Left colon (tissue), 2 donors: ENCODE measurements at regions not wholly inside any gene's neighbourhood (a gene's known extent, or its start where the extent isn't known, plus 50 kb on each side); places are given as distances from the start of the nearest gene placed in this dataset.

Experiments used
- ATAC-seq: fragments of 200-7000 bp; cut with Tn5 transposase; one replicate; pipeline ENCODE4 v1.9.1; 2020; ENCODE audit warnings: mild to moderate bottlenecking, moderate library complexity
- DNase-seq, 2 donors: peaks; one replicate each; pipeline ENCODE4 v3.0.0-alpha.2; 2020
- intact Hi-C, 2 donors: fragments of 100-400 bp; cut with DNase I in 1 of 2; cut with micrococcal nuclease in 1 of 2; formaldehyde crosslinking; loops; one replicate each; pipeline versions ENCODE4 v1.11.2 to v1.14.0; 2022; cut with DNase I, micrococcal nuclease
- donor health status: DM: no; HTN: no; CAD: no.
- donor health status: DM: yes; HTN: yes; CAD: no.

GRCh38 chr9:23073136-23073535 is 626.5 kb downstream of the DMRTA1 start:
- ATAC-seq = no peak
- intact Hi-C loops = no loop called here
- no peak for DNase-seq

GRCh38 chr9:23079798-23080197 is 633.2 kb downstream of the DMRTA1 start:
- intact Hi-C loops = no loop called here
- no peak for DNase-seq
- no peak for ATAC-seq

- intact Hi-C loops = no loop called here
- no peak for DNase-seq
These were observed 634.8 kb downstream of the DMRTA1 start for GRCh38 chr9:23081377-23081776.

GRCh38 chr9:23088932-23089364 is 642.3 kb downstream of the DMRTA1 start:
- ATAC-seq (no peak), DNase-seq (no peak)
- intact Hi-C loops = no loop called here

More at GRCh38 chr9:23081377-23081776, 634.8 kb downstream of the DMRTA1 start:
- no peak for ATAC-seq

DNA sequence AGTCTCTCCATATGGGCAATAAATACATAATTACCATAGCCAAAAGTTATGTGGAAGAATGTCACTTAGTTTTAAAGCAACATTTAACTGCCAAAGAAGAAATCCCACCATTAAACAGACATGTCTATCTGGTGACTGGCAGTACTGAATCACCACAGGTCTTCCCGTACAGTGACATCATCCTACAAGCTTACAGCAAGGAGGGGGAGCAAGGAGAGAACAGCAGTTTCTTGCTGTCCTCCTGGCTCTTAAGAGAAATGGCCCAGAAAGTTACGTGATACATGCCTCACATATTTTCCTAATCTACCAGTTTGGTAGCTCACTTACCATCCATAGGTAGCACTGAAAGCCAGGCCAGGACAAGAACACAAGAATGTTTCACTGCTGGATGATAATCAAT is 671.0 kb downstream of the DMRTA1 start:
- DNase-seq (no peak), ATAC-seq (no peak)
- intact Hi-C loops = no loop called here

GRCh38 chr9:23120630-23121029 is 674.0 kb downstream of the DMRTA1 start:
- ATAC-seq (no peak), DNase-seq (no peak)
- intact Hi-C loops = no loop called here

DNA sequence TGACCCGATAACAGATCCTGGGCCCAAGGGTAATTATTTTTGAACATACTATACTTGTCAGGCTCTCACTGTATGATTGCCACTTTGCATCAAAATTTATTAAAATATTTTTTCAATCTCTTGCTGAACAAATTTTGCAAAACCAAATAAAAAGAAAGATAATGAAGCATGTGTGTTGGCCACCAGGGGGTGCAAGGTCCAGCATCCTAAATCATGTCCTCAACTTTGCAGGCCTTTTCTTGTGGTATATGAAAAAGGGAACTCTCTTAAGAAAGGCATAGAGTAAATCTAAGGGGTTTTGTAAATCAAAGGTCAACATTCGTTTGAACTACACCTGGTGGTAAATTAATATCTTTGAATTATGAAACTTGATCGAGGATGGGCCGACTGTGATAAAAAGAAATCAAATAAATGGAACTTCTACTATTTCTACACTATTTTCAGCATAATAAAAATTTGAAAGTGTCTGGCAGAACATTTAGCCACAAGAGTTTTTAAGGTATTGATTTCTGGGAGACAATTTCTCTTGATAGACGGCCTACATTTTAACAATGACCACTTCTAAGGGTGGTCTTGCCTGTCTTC is 676.5 kb downstream of the DMRTA1 start:
- intact Hi-C loops = no loop called here
- ATAC-seq = peak; percentile 50
- peak in 1 of 2 donors; percentile 37 for DNase-seq

- intact Hi-C loops = no loop called here
- no peak for DNase-seq
- ATAC-seq = no peak
These were observed 680.6 kb downstream of the ELAVL2 start for GRCh38 chr9:23145467-23145866.

- no peak for ATAC-seq
- DNase-seq = no peak
- intact Hi-C loops = no loop called here
These were observed 673.0 kb downstream of the ELAVL2 start for GRCh38 chr9:23153058-23153457.

DNA sequence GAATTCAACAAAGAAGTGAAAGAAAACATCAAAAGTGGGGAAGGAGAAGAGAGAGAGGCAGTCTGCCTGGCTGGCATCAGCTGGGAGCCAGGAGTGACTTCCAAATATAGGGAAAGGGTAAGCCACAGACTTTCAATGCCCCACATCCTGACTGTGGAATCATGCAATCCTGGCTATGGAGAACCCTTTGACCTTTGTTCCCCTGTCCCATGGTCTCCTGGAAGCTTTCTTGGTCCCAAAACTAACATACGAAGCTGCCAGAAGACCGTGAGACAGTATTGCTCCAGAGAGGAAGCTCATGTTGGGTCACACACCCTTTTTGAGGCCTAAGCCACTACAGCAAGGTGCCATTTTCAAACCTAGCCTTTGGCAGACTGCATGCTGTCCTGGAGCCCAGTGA is 665.5 kb downstream of the ELAVL2 start:
- no peak for ATAC-seq
- intact Hi-C loops = no loop called here
- no peak for DNase-seq

GRCh38 chr9:23160952-23161469 is 665.0 kb downstream of the ELAVL2 start:
- ATAC-seq (no peak), DNase-seq (no peak)
- intact Hi-C loops = no loop called here

DNA sequence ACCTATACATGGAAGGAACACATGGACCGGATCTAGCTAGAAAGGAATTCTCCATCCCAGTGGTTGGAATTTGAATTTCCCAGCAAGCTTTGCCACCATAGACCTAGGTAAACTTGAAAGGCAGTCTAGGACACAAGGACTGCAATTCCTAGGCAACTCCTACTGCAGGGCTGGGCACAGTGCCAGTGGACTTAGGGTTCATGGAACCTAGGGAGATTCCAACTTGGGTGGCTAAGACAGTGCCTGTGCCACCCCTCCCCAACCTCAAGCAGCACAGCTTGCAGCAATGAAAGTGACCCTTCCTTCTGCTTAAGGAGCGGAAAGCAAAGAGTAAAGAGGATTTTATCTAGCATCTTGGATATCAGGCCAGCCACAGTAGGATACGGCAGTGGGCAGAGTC is 663.3 kb downstream of the ELAVL2 start:
- no peak for DNase-seq
- no peak for ATAC-seq
- intact Hi-C loops = no loop called here

DNA sequence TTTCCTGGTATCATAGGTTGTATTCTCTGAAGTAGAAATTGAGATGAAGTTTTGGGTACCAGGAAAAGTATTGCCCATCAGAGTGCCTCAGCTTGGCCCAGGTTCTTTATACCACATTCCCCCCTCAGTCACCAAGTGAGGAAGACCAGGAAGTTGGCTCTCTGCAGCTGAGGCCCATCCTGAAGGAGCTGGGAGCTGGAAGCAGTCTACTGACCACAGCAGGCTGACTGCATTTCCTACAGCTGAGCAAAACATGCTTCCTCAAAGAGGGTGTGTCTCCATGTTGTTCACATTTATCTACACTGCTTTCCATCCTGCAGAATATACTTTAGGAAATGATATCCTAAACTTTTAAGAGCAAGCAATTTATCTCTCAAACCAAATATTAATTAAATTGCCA is 654.6 kb downstream of the ELAVL2 start:
- DNase-seq (no peak), ATAC-seq (no peak)
- intact Hi-C loops = no loop called here

GRCh38 chr9:23172206-23172605 is 653.8 kb downstream of the ELAVL2 start:
- DNase-seq (no peak), ATAC-seq (no peak)
- intact Hi-C loops = no loop called here

DNA sequence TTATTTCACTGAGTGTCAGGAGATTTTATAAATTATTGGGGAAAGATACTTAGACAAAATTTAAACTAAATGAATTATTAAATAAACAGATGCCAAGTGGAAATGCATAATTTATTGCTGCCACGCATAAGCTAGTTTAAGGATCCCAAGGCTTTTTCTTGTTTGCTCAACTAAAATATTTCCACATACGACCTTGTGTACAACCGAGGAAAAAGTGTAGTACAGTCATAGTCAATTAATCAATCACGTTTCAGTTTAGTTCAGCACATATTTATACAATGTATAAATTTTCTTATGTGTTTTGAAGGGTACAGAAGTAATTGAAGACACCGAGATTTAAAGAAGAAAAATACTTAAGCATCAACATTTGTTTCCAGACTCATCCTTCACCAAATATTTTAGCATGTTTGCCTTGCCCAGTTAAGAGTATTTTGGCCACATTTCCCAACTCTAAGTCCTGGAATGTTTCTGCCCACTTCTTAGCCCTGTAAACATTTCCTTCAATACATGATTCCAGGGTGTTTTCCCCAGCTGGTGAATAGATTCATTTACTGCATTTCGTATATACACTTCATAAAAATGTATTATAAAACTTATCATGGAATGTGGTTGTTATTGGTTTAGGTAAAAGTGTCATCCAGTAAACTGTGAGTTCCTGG is 652.9 kb downstream of the ELAVL2 start:
- DNase-seq (no peak), ATAC-seq (no peak)
- intact Hi-C loops = no loop called here

- no peak for DNase-seq
- no peak for ATAC-seq
- intact Hi-C loops = no loop called here
These were observed 631.8 kb downstream of the ELAVL2 start for GRCh38 chr9:23194281-23194680.

DNA sequence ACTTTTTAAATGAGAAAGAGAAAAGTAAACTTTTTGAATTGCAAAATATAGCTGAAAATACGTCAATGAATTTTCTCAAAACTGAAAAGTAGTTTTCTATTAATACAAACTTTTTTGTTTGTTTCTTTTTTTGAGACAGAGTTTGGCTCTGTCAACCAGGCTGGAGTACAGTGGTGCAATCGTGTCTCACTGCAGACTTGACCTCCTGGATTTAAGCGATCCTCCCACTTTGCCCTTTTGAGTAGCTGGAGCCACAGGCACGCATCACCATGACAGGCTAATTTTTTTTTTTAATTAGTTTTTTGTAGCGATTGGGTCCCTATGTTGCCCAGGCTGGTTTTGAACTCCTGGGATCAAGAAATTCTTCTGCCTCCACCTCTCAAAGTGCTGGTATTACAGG is 610.4 kb downstream of the ELAVL2 start:
- intact Hi-C loops = no loop called here
- DNase-seq = no peak
- ATAC-seq = no peak

DNA sequence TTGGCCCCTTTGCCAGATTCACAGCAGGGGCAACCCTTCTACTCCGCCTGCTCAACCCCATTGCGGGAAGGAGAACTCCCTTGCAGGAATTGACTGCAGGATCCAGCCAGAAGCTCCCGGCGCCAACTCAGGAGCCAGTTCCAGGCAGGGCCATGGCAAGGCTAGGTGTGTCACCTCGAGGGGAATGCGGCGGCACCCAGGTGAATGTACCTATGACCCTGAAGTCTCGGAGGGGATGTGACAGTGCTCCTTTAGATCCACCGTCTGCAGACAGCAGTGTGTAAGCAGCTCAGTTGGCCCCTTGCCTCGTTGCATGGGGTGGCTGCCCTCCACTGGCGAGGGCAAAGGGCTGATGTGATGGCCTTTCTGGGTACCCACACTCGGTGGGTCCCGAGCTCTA is 606.6 kb downstream of the ELAVL2 start:
- DNase-seq = no peak
- ATAC-seq = no peak

DNA sequence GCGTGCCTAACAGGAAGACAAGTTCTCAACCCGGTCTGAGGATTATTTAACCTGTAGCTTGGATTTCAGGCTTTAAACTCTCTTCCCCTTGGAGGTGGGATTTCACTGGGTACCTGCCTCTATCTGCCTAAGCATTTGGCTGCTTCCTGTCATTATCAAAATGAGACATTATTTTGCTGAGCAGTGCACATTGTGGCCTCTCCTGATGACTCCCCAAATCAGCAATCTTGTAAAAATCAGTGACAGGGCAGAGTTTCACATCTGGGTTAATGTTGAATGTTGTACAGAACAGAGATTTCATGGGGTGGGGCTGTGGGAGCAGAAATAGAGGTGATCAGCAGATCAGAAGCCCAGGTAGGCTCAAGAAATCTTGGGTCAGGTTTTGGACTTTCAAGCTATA is 605.9 kb downstream of the ELAVL2 start:
- DNase-seq (no peak), ATAC-seq (no peak)
- intact Hi-C loops = no loop called here

More for the DNA sequence above, 606.6 kb downstream of the ELAVL2 start:
- intact Hi-C loops = no loop called here

GRCh38 chr9:23220957-23221356 is 605.1 kb downstream of the ELAVL2 start:
- intact Hi-C loops = no loop called here
- ATAC-seq (no peak), DNase-seq (no peak)

DNA sequence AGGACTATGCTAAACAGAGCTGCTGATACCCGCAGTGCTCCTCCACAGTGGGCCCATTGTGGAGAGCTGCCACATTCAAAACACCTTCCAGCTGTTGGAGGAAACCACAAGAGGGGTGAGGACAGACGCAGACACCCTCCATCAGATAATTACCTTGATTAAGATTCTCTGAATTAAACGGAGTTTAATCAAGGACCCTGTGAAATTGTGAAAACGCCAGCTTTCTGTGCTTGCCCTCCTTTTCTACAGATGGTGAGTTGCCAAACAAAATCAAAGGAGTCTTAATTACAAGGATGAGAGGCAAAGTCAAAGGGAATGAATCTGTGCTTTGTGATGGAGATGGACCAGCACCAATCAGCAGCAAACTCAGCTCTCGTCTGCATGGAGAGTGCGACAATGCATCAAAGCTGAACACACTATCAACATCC is 596.1 kb downstream of the ELAVL2 start:
- DNase-seq (no peak), ATAC-seq (no peak)
- intact Hi-C loops = no loop called here
